ENCODE measurements at regions not wholly inside any gene's neighbourhood (a gene's known extent, or its start where the extent isn't known, plus 50 kb on each side); places are given as distances from the start of the nearest gene placed in this dataset.
"Not testable (repeated sequence)": the region's sequence is repeated elsewhere in the genome, so short reads cannot be mapped to it uniquely, and the experiment has no call there.

- WGBS (ENCODE audit: insufficient coverage, insufficient read length) = no CpG with 5 or more reads among the region's 6 CpGs
- H3K9me3 ChIP-seq (ENCODE audit: control insufficient read depth, insufficient read depth, low read length) = no peaks in the 10 kb centered on the region
- H3K27ac ChIP-seq (ENCODE audit: low read length) = no peak overlapping the region
- no peak for DNase-seq (ENCODE audit: low read depth, low spot score)
- H3K4me1 ChIP-seq (ENCODE audit: control insufficient read depth, insufficient read depth, low read length) = no peaks in the 10 kb centered on the region
- no peaks in the 10 kb centered on the region for H3K27me3 ChIP-seq (ENCODE audit: control insufficient read depth, insufficient read depth, low read length)
- no peak overlapping the region for H3K4me3 ChIP-seq (ENCODE audit: low read length)
- no peaks in the 10 kb centered on the region for H3K36me3 ChIP-seq (ENCODE audit: control insufficient read depth, insufficient read depth, low read length)
These were observed 82.3 kb upstream of the TLE4 start for GRCh38 chr9:79489261-79490000.

- DNase-seq (ENCODE audit: low read depth, low spot score) = no peak
- Histone ChIP-seq H3K27me3 (ENCODE audit: control insufficient read depth, insufficient read depth, low read length) (no peaks in the 10 kb centered on the region), H3K27ac (ENCODE audit: low read length) (no peak overlapping the region), H3K9me3 (ENCODE audit: control insufficient read depth, insufficient read depth, low read length) (no peaks in the 10 kb centered on the region), H3K4me3 (ENCODE audit: low read length) (no peak overlapping the region), H3K4me1 (ENCODE audit: control insufficient read depth, insufficient read depth, low read length) (no peaks in the 10 kb centered on the region), H3K36me3 (ENCODE audit: control insufficient read depth, insufficient read depth, low read length) (no peaks in the 10 kb centered on the region)
- whole genome bisulfite sequencing (ENCODE audit: insufficient coverage, insufficient read length) = no CpG with 5 or more reads among the region's 3 CpGs
These were observed 81.0 kb upstream of the TLE4 start for GRCh38 chr9:79490657-79491248.

GRCh38 chr9:79492092-79493009, 79.4 kb upstream of the TLE4 start:
- H3K27ac ChIP-seq (ENCODE audit: low read length) = no peak overlapping the region
- no peaks in the 10 kb centered on the region for H3K27me3 ChIP-seq (ENCODE audit: control insufficient read depth, insufficient read depth, low read length)
- no peak overlapping the region for H3K4me3 ChIP-seq (ENCODE audit: low read length)
- no peaks in the 10 kb centered on the region for H3K36me3 ChIP-seq (ENCODE audit: control insufficient read depth, insufficient read depth, low read length)
- H3K9me3 ChIP-seq (ENCODE audit: control insufficient read depth, insufficient read depth, low read length) = no peaks in the 10 kb centered on the region
- no CpG with 5 or more reads among the region's 3 CpGs for WGBS (ENCODE audit: insufficient coverage, insufficient read length)
- DNase-seq (ENCODE audit: low read depth, low spot score) = no peak
- H3K4me1 ChIP-seq (ENCODE audit: control insufficient read depth, insufficient read depth, low read length) = no peaks in the 10 kb centered on the region

- H3K4me3 ChIP-seq (ENCODE audit: low read length); DNase-seq (ENCODE audit: low read depth, low spot score): not testable (repeated sequence)
- no CpG with 5 or more reads among the region's 25 CpGs for WGBS (ENCODE audit: insufficient coverage, insufficient read length)
These were observed 71.4 kb upstream of the TLE4 start for GRCh38 chr9:79500196-79500864.

GRCh38 chr9:79501546-79501945, 70.2 kb upstream of the TLE4 start:
- Histone ChIP-seq H3K4me3 (ENCODE audit: low read length) (no peak overlapping the region), H3K27ac (ENCODE audit: low read length) (no peak overlapping the region), H3K36me3 (ENCODE audit: control insufficient read depth, insufficient read depth, low read length) (no peaks in the 10 kb centered on the region), H3K27me3 (ENCODE audit: control insufficient read depth, insufficient read depth, low read length) (no peaks in the 10 kb centered on the region), H3K4me1 (ENCODE audit: control insufficient read depth, insufficient read depth, low read length) (no peaks in the 10 kb centered on the region), H3K9me3 (ENCODE audit: control insufficient read depth, insufficient read depth, low read length) (no peaks in the 10 kb centered on the region)
- no peak for DNase-seq (ENCODE audit: low read depth, low spot score)
- no CpG with 5 or more reads among the region's 2 CpGs for WGBS (ENCODE audit: insufficient coverage, insufficient read length)

More at GRCh38 chr9:79500196-79500864, 71.4 kb upstream of the TLE4 start:
- not testable (repeated sequence) for H3K4me1 ChIP-seq (ENCODE audit: control insufficient read depth, insufficient read depth, low read length); H3K36me3 ChIP-seq (ENCODE audit: control insufficient read depth, insufficient read depth, low read length); H3K27ac ChIP-seq (ENCODE audit: low read length); H3K27me3 ChIP-seq (ENCODE audit: control insufficient read depth, insufficient read depth, low read length); H3K9me3 ChIP-seq (ENCODE audit: control insufficient read depth, insufficient read depth, low read length)

GRCh38 chr9:79507801-79508200, 64.0 kb upstream of the TLE4 start:
- H3K4me3 ChIP-seq (ENCODE audit: low read length) = no peak overlapping the region
- no peaks in the 10 kb centered on the region for H3K36me3 ChIP-seq (ENCODE audit: control insufficient read depth, insufficient read depth, low read length)
- no CpG with 5 or more reads among the region's 4 CpGs for WGBS (ENCODE audit: insufficient coverage, insufficient read length)
- no peaks in the 10 kb centered on the region for H3K27me3 ChIP-seq (ENCODE audit: control insufficient read depth, insufficient read depth, low read length)
- H3K27ac ChIP-seq (ENCODE audit: low read length) = no peak overlapping the region
- no peaks in the 10 kb centered on the region for H3K4me1 ChIP-seq (ENCODE audit: control insufficient read depth, insufficient read depth, low read length)
- H3K9me3 ChIP-seq (ENCODE audit: control insufficient read depth, insufficient read depth, low read length) = no peaks in the 10 kb centered on the region
- DNase-seq (ENCODE audit: low read depth, low spot score) = no peak

GRCh38 chr9:79512251-79512650, 59.5 kb upstream of the TLE4 start:
- Histone ChIP-seq H3K27ac (ENCODE audit: low read length) (no peak overlapping the region), H3K4me3 (ENCODE audit: low read length) (no peak overlapping the region), H3K4me1 (ENCODE audit: control insufficient read depth, insufficient read depth, low read length) (no peaks in the 10 kb centered on the region), H3K9me3 (ENCODE audit: control insufficient read depth, insufficient read depth, low read length) (no peaks in the 10 kb centered on the region), H3K27me3 (ENCODE audit: control insufficient read depth, insufficient read depth, low read length) (no peaks in the 10 kb centered on the region), H3K36me3 (ENCODE audit: control insufficient read depth, insufficient read depth, low read length) (no peaks in the 10 kb centered on the region)
- no CpG with 5 or more reads among the region's 4 CpGs for WGBS (ENCODE audit: insufficient coverage, insufficient read length)
- no peak for DNase-seq (ENCODE audit: low read depth, low spot score)

Measured in iPS DF 6.9 (cell line).